Peyer's patch (tissue), 4 donors: ENCODE measurements at regions not wholly inside any gene's neighbourhood (a gene's known extent, or its start where the extent isn't known, plus 50 kb on each side); places are given as distances from the start of the nearest gene placed in this dataset.

Source experiments
- CTCF ChIP-seq, 6 experiments: fragments of 450-650 bp in 4 of 6; fragments of 200-600 bp in 2 of 6; sonication (generic) in 1 of 6; IDR thresholded peaks; one replicate each; pipeline ENCODE4 v1.5.1; 2017 to 2019; ENCODE audit warnings: antibody characterized with exemption in 6 of 6, mild to moderate bottlenecking in 3 of 6, moderate library complexity in 1 of 6
- POLR2A ChIP-seq, 2 donors: fragments of 450-650 bp; IDR thresholded peaks; one replicate each; pipeline ENCODE4 v1.5.1; 2017; ENCODE audit warnings: antibody characterized with exemption in 2 of 2, mild to moderate bottlenecking in 2 of 2, moderate library complexity in 2 of 2

DNA sequence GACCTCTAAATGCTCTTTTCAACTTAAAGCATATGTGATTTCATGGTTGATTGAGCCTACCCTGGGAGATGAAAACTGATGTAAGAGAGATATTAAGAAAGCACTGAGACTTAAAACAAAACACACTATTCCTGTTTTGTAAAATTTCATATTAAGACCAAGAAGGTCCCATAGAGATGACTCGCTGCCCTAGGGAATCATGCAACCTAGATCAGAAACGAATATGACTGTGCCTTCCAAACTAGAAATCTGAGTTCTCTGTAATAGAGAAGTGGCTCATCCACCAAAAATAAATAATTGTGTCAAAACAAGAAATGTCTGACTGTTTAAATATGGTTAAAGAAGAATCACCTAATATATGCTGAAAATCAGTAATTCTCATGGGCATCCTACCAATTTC is 776.8 kb upstream of the SOX11 start:
- TF ChIP-seq CTCF (IDR thresholded peaks at IDR 0.05): no peak
- no peak for TF ChIP-seq POLR2A (IDR thresholded peaks at IDR 0.05)
